Spleen (tissue), 7 donors: ENCODE measurements at regions not wholly inside any gene's neighbourhood (a gene's known extent, or its start where the extent isn't known, plus 50 kb on each side); places are given as distances from the start of the nearest gene placed in this dataset.

ENCODE experiments used
- CTCF ChIP-seq, 11 experiments: fragments of 200-600 bp in 7 of 11; fragments of 450-650 bp in 4 of 11; sonication (generic) in 4 of 11; IDR thresholded peaks in 8 of 11; conservative IDR thresholded peaks in 3 of 11; 1 replicate in 7 of 11; 2 replicates in 4 of 11; pipeline versions ENCODE4 v1.4.0 to v1.8.0; 2016 to 2021; ENCODE audit warnings: antibody characterized with exemption in 11 of 11, inconsistent platforms in 4 of 11, mild to moderate bottlenecking in 1 of 11
- POLR2A ChIP-seq, 3 donors: fragments of 450-650 bp; IDR thresholded peaks; one replicate each; pipeline ENCODE4 v1.5.1; 2017; ENCODE audit warnings: antibody characterized with exemption in 3 of 3, mild to moderate bottlenecking in 1 of 3
- POLR2AphosphoS5 ChIP-seq, 3 donors: sonication (generic); formaldehyde crosslinking; IDR thresholded peaks; one replicate each; pipeline ENCODE4 v1.5.1; 2017; ENCODE audit warnings: antibody characterized with exemption in 3 of 3
- donor health status: DM: no; HTN: no; CAD: no; lungs with moderate emphysema.
- donor health status: DM: no; HTN: no; CAD: no.
- donor health status: DM: no; HTN: no; CAD: no.

- no peak for TF ChIP-seq CTCF (IDR thresholded peaks at IDR 0.05 in 8 of 11, conservative IDR thresholded peaks at IDR 0.05 in 3 of 11)
- peak in 1 of 3 donors; percentile 38 for TF ChIP-seq POLR2AphosphoS5 (IDR thresholded peaks at IDR 0.05)
- TF ChIP-seq POLR2A (IDR thresholded peaks at IDR 0.05), result no peak
Observed at GRCh38 chr13:103288114-103288513, 221.9 kb upstream of the SLC10A2 start.
